ENCODE measurements at regions not wholly inside any gene's neighbourhood (a gene's known extent, or its start where the extent isn't known, plus 50 kb on each side); places are given as distances from the start of the nearest gene placed in this dataset.

DNA sequence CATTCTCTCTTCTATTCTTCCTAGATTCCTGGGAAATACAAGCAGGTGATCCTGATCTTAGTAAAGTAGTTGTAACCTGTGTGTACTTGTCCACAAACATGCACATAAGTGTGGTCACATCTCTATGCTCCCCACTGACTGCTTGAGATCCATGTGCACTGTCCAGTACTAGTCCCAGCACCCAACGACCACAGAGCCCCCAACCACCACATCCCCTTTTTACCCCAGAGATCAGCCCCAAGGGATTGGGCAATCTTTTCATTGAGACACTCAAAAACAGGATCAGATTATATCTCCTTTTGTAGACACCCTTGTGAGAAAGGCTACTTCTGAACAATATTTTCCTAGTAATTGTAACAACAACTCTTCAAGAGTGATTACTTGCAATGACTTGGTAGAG, 240.6 kb downstream of the ACTL7B start:
- no peak for DNase-seq (ENCODE audit: low read depth in 2 of 3, low spot score in 2 of 3)

DNA sequence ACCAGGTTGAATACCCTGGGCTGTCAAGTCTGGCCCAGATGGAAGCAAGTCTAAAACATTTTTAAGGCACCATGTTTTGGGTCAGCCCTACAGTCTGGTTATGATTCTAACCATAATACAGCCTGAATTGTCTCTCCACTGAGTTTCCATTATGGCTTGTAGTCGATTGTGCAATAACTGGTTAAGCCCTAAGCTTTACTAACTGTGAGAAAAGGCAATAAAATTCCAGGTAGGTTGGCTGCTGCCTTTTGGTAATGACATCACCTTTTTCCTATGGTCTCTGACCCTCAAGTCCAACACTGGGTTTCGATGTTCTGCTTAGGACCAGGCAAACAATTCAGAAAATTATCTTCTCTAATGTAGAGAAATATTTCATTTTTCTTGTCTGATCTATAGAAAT, 243.3 kb downstream of the ACTL7B start:
- no peak for DNase-seq (ENCODE audit: low read depth in 2 of 3, low spot score in 2 of 3)

DNA sequence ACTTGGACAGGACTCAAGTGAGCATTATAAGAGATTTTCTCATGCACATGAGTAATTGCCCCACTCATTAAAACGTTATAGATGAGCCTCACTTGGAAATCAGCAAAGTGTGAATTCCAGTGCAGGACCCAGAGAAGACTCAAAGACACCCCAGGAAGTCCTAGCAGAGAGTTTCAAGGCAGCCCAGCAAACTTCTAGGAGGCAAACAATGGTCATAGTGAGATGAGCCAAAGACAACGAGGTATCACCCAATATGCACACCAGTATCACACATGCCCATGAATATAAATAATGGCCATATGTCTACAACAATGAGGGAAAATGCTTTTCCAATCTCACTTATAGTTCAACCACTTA, 245.9 kb downstream of the ACTL7B start:
- DNase-seq (ENCODE audit: low read depth in 2 of 3, low spot score in 2 of 3) = no peak

DNA sequence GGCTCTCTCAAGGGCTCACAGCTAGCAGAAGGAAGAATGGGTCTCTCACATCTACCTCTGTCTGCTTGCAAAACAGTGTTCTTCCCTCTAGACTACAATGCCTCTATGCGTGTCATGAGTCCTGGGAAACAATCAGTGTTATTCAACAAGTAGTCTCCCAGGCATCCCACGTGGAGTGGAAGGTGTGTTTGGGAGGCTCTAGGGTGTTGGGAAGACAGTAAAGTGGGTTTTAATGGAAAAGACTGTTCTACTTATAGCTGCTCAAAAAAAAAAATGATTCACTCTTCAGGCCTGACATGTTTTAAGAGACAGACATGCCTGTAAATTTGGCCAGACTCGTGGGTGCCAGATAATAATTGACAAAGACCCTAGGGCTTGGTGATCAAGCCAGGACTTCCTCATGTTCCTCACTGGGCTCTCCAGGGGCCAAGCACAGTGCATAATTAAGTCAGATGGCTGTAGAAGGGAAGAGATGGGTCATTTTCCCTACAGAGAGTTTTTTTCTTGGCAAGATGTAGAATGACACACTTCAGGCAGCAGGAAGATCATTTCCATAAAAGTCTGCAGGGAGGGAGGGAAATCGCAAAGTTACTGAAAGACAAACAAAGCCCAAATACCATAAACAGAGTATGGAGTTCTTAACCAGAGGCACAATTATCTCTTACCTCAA, 246.4 kb downstream of the ACTL7B start:
- DNase-seq (ENCODE audit: low read depth in 2 of 3, low spot score in 2 of 3) = no peak

DNA sequence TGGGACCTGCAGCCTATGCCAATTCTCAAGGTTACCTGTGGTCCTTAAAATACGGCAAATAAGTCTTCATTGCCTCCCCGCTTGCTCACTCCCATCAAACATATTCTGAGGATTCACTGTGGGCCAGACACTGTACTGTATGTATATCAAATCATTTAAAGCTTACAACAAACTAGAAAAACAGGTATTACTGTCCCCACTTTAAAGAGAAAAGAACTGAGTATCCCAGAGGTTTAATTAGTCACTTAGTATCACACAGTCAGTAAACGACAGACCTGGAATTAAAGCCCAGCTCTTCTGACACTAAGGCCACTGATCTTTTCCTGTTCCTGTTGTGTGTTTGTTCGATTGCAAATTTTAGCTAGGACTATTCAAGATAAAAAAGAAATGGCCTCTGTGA, 248.2 kb downstream of the ACTL7B start:
- DNase-seq (ENCODE audit: low read depth in 2 of 3, low spot score in 2 of 3) = no peak

DNA sequence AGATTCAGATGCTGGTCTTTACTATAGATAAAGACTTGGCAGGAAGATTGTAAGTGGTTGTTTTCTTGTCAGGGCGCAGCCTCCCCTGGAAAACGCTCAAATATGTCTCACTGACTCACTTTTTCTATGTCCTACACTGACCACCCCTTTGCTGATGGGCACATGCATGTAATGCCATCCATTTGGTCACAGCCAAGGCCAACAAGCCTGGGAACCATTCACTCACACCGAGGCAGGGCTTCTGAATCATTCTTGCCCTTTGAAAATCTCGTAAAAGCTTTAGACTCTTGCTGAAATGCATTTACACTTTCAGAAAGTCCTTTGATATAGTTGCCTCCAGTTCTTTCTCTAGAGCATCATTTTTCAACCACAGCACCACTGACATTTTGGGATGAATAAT, 249.4 kb downstream of the ACTL7B start:
- no peak for DNase-seq (ENCODE audit: low read depth in 2 of 3, low spot score in 2 of 3)

DNA sequence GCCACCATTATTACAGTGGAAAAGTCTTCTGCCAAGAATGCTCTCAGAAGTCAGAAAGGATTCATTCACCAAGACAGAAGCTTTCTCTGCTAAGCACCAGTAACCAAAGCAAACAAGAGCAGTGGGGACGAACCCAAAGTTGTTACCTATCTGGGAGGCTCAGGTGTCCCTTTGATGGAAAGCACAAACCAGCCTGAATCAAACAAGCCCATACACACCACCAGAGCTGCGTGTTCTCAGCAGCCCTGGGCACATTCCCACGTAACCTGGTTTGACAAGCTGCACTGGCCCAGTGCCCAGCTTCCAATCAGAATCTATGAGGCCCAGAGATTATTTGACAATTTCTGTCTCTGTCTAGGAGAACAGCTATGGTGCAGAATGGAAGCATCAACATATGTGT, 252.6 kb downstream of the ACTL7B start:
- DNase-seq (ENCODE audit: low read depth in 2 of 3, low spot score in 2 of 3) = no peak

DNA sequence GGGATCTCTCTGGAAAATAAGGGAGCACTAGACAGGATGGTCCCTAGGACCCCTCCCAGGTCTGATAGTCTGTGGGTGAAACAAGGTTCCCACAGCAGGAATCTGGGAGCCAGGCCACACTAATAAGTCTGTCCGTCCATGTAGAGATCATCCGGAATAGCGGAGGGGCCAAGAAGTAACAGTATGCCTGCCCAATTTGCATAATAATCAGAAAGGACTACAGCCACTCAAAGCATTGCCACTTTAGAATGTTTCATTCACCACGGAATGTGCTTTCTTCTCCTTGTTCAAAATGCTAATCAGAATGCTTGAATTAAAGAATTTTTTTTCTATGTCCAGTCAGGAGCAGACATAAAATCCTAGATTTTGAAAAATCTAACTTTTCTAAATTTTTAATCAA, 254.9 kb downstream of the ACTL7B start:
- DNase-seq (ENCODE audit: low read depth in 2 of 3, low spot score in 2 of 3) = no peak

DNA sequence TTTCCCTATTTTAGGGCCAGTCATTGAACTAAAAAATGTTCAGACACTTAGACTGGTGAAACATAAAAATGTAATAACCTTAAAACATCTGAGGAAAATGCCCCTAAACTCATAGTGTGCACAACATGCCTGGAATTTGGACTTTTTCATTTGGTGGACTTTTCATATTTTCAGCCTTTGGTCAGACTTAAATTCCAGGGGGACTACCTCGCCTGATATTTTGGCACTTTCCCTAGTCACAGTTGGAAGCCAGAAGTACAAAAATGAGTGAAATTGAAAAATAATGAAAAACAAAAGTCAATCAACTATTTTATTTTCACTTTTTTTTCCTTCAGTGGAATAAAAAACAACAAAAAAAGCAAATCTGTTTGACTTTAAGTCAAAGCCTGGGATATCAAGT, 256.2 kb downstream of the ACTL7B start:
- no peak for DNase-seq (ENCODE audit: low read depth in 2 of 3, low spot score in 2 of 3)

DNA sequence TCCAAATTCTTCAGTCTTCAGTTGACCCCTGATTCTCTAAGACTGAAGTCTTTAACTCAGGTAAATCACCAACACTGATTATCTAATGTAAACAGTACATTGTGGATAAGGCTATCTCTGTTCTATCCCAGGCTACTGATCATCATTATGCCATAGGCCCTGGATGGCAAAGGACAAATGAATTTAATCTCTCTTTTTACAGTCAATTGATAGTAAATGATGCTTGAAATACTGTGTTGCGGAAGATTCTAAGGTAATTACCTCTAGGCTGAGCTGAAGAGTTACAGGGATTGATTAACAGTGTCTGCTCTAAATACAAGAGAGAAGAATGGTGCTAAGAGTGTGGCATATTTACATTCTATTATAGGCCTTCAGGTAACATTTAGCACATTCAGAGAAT, 264.7 kb downstream of the ACTL7B start:
- no peak for DNase-seq (ENCODE audit: low read depth in 2 of 3, low spot score in 2 of 3)

DNA sequence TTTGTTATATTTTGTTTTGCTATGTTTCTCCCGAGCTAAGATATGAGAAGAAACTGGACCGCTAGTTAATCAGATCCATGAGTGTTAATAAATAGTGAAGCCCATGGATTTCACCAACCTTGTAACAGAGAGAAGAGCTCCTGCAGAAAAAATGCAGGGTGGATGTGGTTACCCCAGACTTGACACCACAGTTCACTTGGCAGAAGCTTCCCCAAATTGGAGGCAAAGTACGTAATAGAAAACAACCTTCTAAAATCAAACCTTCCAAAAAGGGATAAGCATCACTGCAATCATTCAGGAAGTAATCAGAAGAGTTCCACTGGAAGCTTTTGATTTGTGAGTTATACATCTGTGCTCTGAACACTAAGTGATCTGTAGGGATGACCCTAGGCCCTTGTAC, 267.5 kb downstream of the ACTL7B start:
- no peak for DNase-seq (ENCODE audit: low read depth in 2 of 3, low spot score in 2 of 3)

DNA sequence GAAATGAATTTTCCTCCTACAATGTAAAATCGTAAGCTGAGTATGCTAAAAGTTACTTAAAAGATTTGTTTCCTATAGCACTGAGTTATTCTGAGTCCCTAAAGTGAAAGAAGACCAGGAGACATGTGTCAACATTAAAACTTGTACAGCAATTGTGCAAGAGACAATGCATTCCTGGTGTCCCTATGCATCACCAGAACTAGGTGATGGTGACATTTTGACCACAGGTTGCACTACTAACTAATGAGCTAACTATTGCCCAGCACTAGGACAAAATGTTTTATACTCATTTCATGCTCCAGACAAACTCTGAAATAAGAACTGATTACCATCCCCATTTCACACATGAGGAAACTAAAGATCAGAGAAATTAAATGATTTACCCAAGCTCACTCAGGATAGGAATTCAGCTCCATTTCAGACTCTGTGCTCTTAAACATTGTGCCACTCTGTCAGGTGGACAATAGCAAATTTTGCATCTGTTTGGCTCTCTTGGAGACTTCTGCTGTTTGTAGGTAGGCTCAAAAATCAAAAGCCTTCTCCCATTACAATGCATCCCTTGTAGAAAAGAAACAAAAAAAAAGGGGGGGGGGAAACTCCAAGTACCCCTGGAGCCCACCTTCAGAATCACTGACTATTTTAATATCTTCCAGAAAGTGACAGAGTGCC, 269.2 kb downstream of the ACTL7B start:
- no peak for DNase-seq (ENCODE audit: low read depth in 2 of 3, low spot score in 2 of 3)

DNA sequence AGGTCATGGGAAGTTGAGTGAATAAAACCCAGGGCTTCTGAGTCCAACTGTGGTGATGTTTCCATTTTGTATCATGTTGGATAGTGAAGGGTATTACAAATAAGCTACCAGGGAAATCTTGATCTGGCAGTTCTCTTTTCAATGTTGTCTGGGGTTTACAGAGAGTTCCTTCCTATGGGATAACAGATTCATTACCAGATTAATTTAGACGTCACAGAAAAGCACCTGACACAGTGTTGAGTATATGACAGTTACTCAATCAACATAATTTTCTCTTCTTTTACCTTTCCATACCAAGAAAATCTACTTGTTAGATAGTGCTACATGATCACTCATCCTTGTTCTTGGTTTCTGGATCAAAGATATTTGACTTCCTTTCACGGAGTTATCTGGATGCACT, 270.9 kb downstream of the ACTL7B start:
- DNase-seq (ENCODE audit: low read depth in 2 of 3, low spot score in 2 of 3) = no peak

DNA sequence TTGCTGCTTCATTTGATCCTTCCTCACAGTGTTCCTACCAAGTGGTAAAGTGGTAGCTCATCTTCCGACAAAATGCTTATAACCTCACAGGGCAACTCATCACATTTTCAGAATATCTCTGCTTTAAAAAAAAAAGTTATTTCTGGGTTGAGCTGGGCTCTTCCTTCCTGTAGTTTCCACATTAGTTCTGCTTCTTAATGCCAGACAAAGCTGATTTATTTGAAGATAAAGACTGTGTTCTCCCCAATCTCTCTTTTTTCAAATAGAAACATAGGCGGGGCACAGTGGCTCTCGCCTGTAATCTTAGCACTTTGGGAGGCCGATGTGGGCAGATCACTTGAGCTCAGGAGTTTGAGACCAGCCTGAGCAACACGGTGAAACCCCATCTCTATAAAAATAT, 273.1 kb downstream of the ACTL7B start:
- no peak for DNase-seq (ENCODE audit: low read depth in 2 of 3, low spot score in 2 of 3)

DNA sequence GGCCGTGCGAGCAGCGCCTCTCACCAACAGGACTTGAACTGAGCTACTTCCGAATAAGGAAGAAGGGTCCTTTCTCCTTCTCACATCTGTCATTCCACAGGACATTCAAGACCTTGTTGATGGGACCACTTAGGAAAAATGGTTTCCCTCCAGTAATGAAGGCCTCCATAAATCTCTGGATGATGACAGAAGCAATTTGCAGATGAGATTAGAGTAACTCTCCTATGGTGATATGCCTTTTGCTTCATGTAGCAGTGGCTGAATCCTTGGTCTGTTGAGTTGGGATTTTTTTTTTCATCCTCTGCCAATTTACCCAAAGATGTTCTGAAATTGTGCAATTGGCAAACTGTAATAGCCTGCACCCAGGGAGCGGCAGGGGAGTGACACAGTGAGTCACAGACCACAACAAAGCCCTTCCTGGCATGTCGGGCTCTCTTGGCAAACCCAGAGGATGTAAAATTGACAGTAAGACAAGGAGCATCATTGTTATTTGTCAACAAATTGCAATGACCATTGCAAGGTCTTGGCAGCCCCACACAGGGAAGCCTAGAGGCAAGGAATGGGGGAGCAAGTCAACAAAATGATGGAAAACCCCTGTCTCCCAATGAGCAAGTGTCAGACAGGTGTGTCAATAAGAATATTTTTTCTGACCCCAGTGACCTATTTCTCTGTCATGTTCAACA, 275.9 kb downstream of the ACTL7B start:
- no peak for DNase-seq (ENCODE audit: low read depth in 2 of 3, low spot score in 2 of 3)

DNA sequence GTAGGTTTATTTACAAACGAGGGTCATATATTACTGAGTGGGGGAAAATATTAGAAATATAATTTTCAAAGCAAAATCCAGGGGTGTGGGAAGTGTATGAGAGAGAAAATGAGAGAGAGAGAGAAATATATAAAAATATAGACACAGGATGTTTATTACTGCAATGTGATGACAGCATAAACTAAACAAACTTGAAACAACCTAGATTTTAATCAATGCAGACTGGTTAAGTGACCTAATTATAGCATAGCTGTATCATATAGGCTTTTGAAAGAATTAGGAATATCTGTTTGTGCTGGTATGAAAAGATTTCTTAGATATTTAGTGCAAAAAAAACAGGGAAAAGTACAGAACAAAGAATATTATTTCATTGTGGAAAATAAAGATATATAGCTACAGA, 280.5 kb downstream of the ACTL7B start:
- no peak for DNase-seq (ENCODE audit: low read depth in 2 of 3, low spot score in 2 of 3)

DNA sequence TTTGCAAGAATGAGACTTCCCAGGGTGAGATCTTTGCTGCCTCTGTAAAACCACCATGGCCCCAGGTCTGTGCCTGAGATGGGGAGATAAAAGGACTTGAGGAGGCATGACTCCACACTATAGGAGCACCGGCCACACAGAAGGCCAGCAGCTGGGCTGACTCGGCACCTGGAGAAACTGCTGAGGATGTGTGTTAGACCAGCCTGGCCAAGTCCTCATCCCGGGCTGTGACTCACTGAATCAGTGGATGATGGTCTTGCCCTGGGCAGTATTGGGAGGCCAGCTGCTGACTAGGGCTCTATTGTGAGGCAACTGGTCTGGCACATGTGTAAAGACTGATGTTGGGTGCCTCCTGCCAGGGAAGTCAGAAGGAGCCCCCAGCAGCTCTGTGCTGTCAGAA, 286.2 kb downstream of the ACTL7B start:
- no peak for DNase-seq (ENCODE audit: low read depth in 2 of 3, low spot score in 2 of 3)

DNA sequence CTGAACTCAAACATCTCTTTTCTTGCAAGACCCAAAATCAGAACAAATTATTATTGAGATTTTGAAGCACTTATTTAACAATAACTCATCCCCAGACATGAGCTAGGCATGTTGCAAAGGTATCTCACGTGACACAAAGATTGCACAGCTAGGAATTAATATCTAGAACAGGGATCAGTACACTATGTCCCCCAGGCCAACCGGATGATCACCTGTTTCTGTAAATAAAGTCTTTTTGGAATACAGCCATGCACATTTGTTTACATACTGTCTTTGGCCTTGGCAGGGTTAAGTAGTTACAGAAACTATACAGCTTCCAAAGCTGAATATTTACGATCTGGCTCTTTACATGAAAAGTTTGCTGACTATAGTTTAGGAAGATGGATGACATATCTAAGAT, 287.7 kb downstream of the ACTL7B start:
- no peak for DNase-seq (ENCODE audit: low read depth in 2 of 3, low spot score in 2 of 3)

DNA sequence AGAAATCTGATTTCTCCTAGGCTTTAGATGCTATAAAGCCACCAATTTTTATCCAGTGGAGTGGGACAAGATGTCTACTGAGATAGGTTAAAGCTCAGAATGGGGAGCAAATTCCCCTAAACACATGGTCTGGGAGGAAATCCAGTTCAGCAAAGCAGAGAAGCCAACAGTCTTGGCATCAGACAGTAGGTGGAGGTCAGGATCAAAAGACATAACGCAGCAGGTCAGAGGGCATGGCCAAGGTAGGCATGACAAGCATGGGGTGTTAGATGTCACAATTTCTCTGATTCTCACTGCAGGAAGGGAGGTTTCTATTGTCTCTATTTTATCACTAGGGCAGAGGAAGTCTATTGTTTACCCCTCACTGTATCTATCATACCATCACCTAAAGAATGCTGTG, 288.2 kb downstream of the ACTL7B start:
- DNase-seq (ENCODE audit: low read depth in 2 of 3, low spot score in 2 of 3) = no peak

DNA sequence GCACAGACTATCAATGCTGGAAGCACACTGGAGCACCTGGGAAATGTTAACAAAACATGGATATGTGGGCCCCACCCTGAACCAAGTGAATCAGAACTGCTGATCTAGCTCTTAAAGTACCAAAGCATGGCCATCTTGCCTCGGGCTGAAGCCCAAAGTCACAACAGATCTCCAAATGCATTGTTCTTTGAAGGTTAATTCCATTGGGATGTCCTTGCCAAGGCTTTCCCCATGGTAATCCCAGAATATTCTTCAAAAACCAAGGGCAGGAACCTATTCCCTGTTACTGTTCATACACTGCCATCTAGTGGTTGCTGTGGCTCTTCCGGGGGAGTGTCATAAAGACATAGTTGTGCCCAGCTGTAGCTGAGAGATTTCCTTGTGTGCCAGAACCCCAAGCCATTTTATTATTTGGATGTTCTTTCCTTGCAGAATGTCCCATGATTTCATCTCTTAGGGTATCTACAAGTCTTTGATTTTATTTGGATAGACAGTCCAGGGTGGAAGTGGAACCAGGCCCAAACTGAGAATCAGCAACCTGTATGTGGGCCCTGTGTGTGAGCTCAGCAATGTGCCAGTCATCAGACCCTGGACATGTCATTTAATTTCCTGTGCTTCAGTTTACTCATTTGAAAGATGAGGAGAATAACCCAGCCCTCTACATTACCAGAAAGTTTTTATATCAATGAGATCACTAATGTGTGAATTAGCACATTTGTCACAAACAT, 290.0 kb downstream of the ACTL7B start:
- DNase-seq (ENCODE audit: low read depth in 2 of 3, low spot score in 2 of 3) = no peak

DNA sequence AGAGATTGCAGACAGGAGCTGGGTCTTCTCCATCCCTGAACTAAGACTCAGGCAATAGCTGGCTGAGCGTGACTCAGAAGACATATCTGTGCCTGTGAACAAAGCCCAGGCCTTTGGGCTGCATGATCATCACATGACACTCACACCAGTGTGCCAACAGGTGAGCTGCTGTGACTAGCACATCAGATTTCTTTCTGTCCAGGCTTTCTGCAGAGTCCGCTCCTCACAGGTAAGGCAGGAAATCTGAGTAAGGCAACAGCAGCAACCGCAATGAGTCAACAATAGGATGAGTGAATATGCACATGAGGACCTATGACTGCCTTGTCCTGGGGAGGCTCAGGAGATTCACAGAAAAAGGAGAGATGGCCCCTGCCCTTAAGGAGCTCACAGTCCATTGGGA, 293.6 kb downstream of the ACTL7B start:
- no peak for DNase-seq (ENCODE audit: low read depth in 2 of 3, low spot score in 2 of 3)

DNA sequence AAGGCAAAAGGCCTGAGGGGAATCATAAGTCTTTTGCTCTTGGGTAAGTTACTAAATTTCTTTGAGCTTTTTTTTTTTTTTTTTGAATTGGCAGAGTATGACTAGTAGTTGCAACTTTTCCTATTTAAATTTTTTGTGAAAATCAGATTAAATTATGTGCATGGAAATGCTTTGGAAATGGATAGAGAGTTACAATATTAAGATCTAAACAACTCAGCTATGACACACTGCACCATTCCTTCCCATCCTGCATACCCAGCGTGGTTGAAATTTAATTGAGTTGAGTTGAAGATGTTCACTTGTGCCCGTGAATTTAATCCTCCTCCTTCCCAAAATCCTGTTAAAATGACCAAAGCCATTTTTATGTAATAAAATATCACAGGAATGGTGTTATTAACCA, 296.4 kb downstream of the ACTL7B start:
- DNase-seq (ENCODE audit: low read depth in 2 of 3, low spot score in 2 of 3) = no peak
